ENCODE measurements at regions not wholly inside any gene's neighbourhood (a gene's known extent, or its start where the extent isn't known, plus 50 kb on each side); places are given as distances from the start of the nearest gene placed in this dataset.

- ChIA-PET POLR2A (no interaction called here), CTCF (interaction anchor here (1.5 to 2.7 kb wide), 3 partner anchors 11 to 164 kb away, joined by 3 to 16 read pairs (median 3); no protein-coding TSS in a partner anchor)
- Histone ChIP-seq H3K9me3 (ENCODE audit: control insufficient read depth, insufficient read depth, low read depth, low read length) (no peaks in the 10 kb centered on the region), H3K27ac (ENCODE audit: extremely low read depth, low read depth, low read length) (peak overlapping the region; percentile 71), H3K36me3 (ENCODE audit: control insufficient read depth in 2 of 2, insufficient read depth in 1 of 2, low read length in 2 of 2) (no peaks in the 10 kb centered on the region), H3K4me1 (ENCODE audit: control insufficient read depth, insufficient read depth, low read length) (peaks cover 53% of the 10 kb centered on the region), H3K4me3 (ENCODE audit: low read depth, low read length) (no peak overlapping the region)
- TF ChIP-seq YY2 (tag by site-specific recombination; IDR thresholded peaks at IDR 0.05) (no peak), GLIS2 (tag by site-specific recombination; IDR thresholded peaks at IDR 0.05) (no peak), ZNF239 (tag by site-specific recombination; IDR thresholded peaks at IDR 0.05) (no peak), ZNF501 (tag by site-specific recombination; IDR thresholded peaks at IDR 0.05) (0 out of 2 replicates have a peak, but pooled peaks have one; percentile 61), ZNF658 (tag by site-specific recombination; IDR thresholded peaks at IDR 0.05) (no peak), ZNF792 (tag by site-specific recombination; IDR thresholded peaks at IDR 0.05) (peak; percentile 88), ZNF114 (tag by site-specific recombination; IDR thresholded peaks at IDR 0.05) (no peak), ZNF157 (tag by site-specific recombination; IDR thresholded peaks at IDR 0.05) (no peak), ZBTB7A (tag by site-specific recombination; IDR thresholded peaks at IDR 0.05; ENCODE audit: low read depth) (no peak), ZBTB1 (tag by site-specific recombination; IDR thresholded peaks at IDR 0.05) (no peak), ZNF521 (tag by site-specific recombination; IDR thresholded peaks at IDR 0.05) (no peak), ZNF473 (tag by site-specific recombination; IDR thresholded peaks at IDR 0.05) (no peak), ZEB2 (tag by site-specific recombination; IDR thresholded peaks at IDR 0.05) (peak; percentile 85), ZNF366 (tag by site-specific recombination; conservative IDR thresholded peaks at IDR 0.05) (peak; percentile 79), ZNF146 (tag by site-specific recombination; IDR thresholded peaks at IDR 0.05) (no peak), ZBTB49 (tag by site-specific recombination; IDR thresholded peaks at IDR 0.05; ENCODE audit: low read depth) (no peak), BCL11B (tag by site-specific recombination; IDR thresholded peaks at IDR 0.05; ENCODE audit: low read depth) (no peak), ZNF677 (tag by site-specific recombination; IDR thresholded peaks at IDR 0.05) (no peak), ZSCAN5A (tag by site-specific recombination; IDR thresholded peaks at IDR 0.05) (no peak), ZNF624 (tag by site-specific recombination; IDR thresholded peaks at IDR 0.05) (no peak), KLF10 (tag by site-specific recombination; IDR thresholded peaks at IDR 0.05) (no peak), ZBTB44 (tag by site-specific recombination; IDR thresholded peaks at IDR 0.05) (peak; percentile 87), ZNF558 (tag by site-specific recombination; IDR thresholded peaks at IDR 0.05) (no peak), ZNF416 (tag by site-specific recombination; IDR thresholded peaks at IDR 0.05) (no peak), ZNF518A (tag by site-specific recombination; conservative IDR thresholded peaks at IDR 0.05; ENCODE audit: low read depth) (no peak), ZNF776 (tag by site-specific recombination; IDR thresholded peaks at IDR 0.05; ENCODE audit: borderline replicate concordance) (no peak)
These were observed 56.2 kb upstream of the ABLIM1 start for GRCh38 chr10:114714281-114714741.
